HEK293T (cell line): ENCODE measurements at regions not wholly inside any gene's neighbourhood (a gene's known extent, or its start where the extent isn't known, plus 50 kb on each side); places are given as distances from the start of the nearest gene placed in this dataset.

Source experiments
- ARNT ChIP-seq: fragments of 450-650 bp; IDR thresholded peaks from 2 replicates; pipeline ENCODE4 v1.6.1; 2017; ENCODE audit warnings: mild to moderate bottlenecking
- BHLHE40 ChIP-seq: fragments of 450-650 bp; IDR thresholded peaks from 2 replicates; pipeline ENCODE4 v1.6.1; 2016; ENCODE audit warnings: mild to moderate bottlenecking, moderate library complexity, borderline replicate concordance
- FOXA1 ChIP-seq: fragments of 450-650 bp; IDR thresholded peaks from 2 replicates; pipeline ENCODE4 v1.6.1; 2016; ENCODE audit warnings: mild to moderate bottlenecking
- HDGF ChIP-seq: fragments of 450-650 bp; IDR thresholded peaks from 2 replicates; pipeline ENCODE4 v1.6.1; 2017; ENCODE audit warnings: antibody characterized with exemption, borderline replicate concordance

GRCh38 chr4:1583051-1583785, 100.9 kb downstream of the FAM53A start:
- TF ChIP-seq ARNT (no peak), HDGF (no peak), BHLHE40 (no peak), FOXA1 (no peak)
